Mammary epithelial cell (primary cell): ENCODE measurements at regions not wholly inside any gene's neighbourhood (a gene's known extent, or its start where the extent isn't known, plus 50 kb on each side); places are given as distances from the start of the nearest gene placed in this dataset.

Experiments
- EZH2 ChIP-seq: IDR thresholded peaks from 2 replicates; pipeline ENCODE4 v1.6.1; 2012; ENCODE audit warnings: low read length, inconsistent platforms, borderline replicate concordance
- TF ChIP-seq, protein P1 (sequence below), 2 donors: IDR thresholded peaks in 1 of 2; conservative IDR thresholded peaks in 1 of 2; 2 replicates each; pipeline ENCODE4 v1.5.1; 2011 to 2012; ENCODE audit warnings: inconsistent platforms in 2 of 2, low read length in 2 of 2, mild to moderate bottlenecking in 2 of 2, control low read depth in 1 of 2, low read depth in 1 of 2; ENCODE audit not compliant: insufficient read depth in 1 of 2; ENCODE audit errors: extremely low read depth in 1 of 2

DNA sequence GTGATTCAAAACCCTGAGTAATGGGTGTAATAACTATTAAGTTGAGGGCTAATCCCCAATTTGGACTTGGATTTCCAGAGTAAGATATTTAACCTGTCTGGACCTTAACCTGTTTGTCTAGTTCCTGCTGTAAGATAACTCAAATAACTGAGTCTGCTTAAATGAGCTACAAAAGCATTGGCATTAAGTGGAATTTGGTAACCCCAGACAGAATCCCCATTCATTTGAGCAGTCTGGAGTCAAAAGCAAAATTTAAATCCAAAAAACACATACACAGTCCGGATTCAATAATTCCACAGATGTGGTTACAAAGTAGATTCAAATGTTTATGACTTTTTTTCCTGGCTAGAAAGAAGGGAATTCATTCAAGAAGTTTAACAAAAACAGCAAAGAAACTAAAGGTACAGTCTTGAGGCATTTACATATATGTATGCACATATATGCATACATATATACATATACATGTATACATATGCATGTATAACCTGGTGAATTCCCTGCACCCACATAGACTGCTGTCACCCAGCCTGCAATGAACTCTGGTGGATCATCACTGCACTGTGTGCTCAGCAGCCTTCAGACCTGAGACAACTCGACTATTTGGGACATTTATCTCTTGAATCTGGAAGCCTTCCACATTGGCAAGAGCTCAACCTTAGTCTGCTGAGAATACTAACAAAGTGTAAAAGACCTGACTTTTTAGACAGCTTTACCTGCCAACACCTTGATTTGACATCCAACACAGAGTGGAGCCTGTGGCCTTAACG is 205.4 kb downstream of the LURAP1L start:
- TF ChIP-seq, protein P1, sequence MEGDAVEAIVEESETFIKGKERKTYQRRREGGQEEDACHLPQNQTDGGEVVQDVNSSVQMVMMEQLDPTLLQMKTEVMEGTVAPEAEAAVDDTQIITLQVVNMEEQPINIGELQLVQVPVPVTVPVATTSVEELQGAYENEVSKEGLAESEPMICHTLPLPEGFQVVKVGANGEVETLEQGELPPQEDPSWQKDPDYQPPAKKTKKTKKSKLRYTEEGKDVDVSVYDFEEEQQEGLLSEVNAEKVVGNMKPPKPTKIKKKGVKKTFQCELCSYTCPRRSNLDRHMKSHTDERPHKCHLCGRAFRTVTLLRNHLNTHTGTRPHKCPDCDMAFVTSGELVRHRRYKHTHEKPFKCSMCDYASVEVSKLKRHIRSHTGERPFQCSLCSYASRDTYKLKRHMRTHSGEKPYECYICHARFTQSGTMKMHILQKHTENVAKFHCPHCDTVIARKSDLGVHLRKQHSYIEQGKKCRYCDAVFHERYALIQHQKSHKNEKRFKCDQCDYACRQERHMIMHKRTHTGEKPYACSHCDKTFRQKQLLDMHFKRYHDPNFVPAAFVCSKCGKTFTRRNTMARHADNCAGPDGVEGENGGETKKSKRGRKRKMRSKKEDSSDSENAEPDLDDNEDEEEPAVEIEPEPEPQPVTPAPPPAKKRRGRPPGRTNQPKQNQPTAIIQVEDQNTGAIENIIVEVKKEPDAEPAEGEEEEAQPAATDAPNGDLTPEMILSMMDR (conservative IDR thresholded peaks at IDR 0.05 in 1 of 2, IDR thresholded peaks at IDR 0.05 in 1 of 2; ENCODE audit: extremely low read depth in 1 of 2, insufficient read depth in 1 of 2, low read depth in 1 of 2, low read length in 2 of 2) = no peak
- TF ChIP-seq EZH2 = no peak
